Immature natural killer cell (primary cell): ENCODE measurements at regions not wholly inside any gene's neighbourhood (a gene's known extent, or its start where the extent isn't known, plus 50 kb on each side); places are given as distances from the start of the nearest gene placed in this dataset.

ENCODE experiments used
- DNase-seq, 3 donors: peaks; one replicate each; pipeline ENCODE4 v3.0.0; 2022; ENCODE audit warnings: mixed read lengths in 1 of 3
- H3K27ac Mint-ChIP-seq, 6 donors: one replicate each; pipeline ENCODE4 v1.8.0; 2020; ENCODE audit warnings: mixed read lengths in 6 of 6, mild to moderate bottlenecking in 5 of 6, inconsistent platforms in 4 of 6, moderate library complexity in 3 of 6
- H3K27me3 Mint-ChIP-seq, 3 donors: one replicate each; pipeline ENCODE4 v1.8.0; 2020 to 2021; ENCODE audit warnings: low read depth in 3 of 3, mild to moderate bottlenecking in 3 of 3, mixed read lengths in 3 of 3, moderate library complexity in 3 of 3, inconsistent platforms in 1 of 3
- H3K36me3 Mint-ChIP-seq, 3 donors: one replicate each; pipeline ENCODE4 v1.8.0; 2020; ENCODE audit warnings: mixed read lengths in 3 of 3, inconsistent platforms in 2 of 3, mild to moderate bottlenecking in 2 of 3
- H3K4me1 Mint-ChIP-seq, 2 donors: one replicate each; pipeline ENCODE4 v1.8.0; 2020; ENCODE audit warnings: inconsistent platforms in 2 of 2, mild to moderate bottlenecking in 2 of 2, mixed read lengths in 2 of 2, moderate library complexity in 1 of 2
- H3K4me3 Mint-ChIP-seq, 5 donors: one replicate each; pipeline ENCODE4 v1.8.0; 2020; ENCODE audit warnings: mild to moderate bottlenecking in 5 of 5, mixed read lengths in 5 of 5, inconsistent platforms in 3 of 5, moderate library complexity in 3 of 5
- H3K9me3 Mint-ChIP-seq, 6 donors: one replicate each; pipeline ENCODE4 v1.8.0; 2020; ENCODE audit warnings: mild to moderate bottlenecking in 6 of 6, mixed read lengths in 6 of 6, inconsistent platforms in 4 of 6, moderate library complexity in 3 of 6

DNA sequence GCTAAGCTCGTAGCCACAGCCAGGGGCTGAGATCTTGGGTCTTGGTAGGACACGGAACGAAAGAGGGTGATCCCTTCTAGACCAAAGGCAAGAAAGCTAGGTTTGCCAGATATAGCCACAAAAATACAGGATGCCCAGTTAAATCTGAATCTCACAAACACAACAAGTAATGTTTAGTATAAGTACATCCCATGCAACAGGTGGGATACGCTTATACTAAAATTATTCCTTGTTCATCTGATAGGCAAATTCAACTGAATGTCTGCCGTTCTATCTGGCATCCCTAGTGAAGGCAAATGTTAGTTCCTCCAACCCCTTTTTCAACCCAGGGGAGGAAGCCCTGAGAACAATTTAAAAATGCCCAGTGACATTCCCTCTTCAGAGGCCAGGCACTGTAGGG is 131.1 kb upstream of the MGMT start:
- Mint-ChIP-seq H3K4me1 (no peaks in the 10 kb centered on the region), H3K27ac (no peak overlapping the region), H3K4me3 (no peak overlapping the region), H3K36me3 (no peaks in the 10 kb centered on the region), H3K27me3 (peaks cover 1 to 9% (median 2%) of the 10 kb centered on the region in 3 donors), H3K9me3 (no peaks in the 10 kb centered on the region)
- no peak for DNase-seq

- Mint-ChIP-seq H3K9me3 (no peaks in the 10 kb centered on the region), H3K4me3 (no peak overlapping the region), H3K27ac (no peak overlapping the region), H3K4me1 (no peaks in the 10 kb centered on the region), H3K27me3 (peaks cover 0 to 6% (median 0%) of the 10 kb centered on the region in 3 donors), H3K36me3 (no peaks in the 10 kb centered on the region)
- no peak for DNase-seq
Observed at GRCh38 chr10:129339191-129339590, 127.8 kb upstream of the MGMT start.

GRCh38 chr10:129339841-129340240 is 127.2 kb upstream of the MGMT start:
- Mint-ChIP-seq H3K4me3 (no peak overlapping the region), H3K4me1 (no peaks in the 10 kb centered on the region), H3K9me3 (no peaks in the 10 kb centered on the region), H3K36me3 (no peaks in the 10 kb centered on the region), H3K27ac (no peak overlapping the region), H3K27me3 (peaks cover 0 to 6% (median 0%) of the 10 kb centered on the region in 3 donors)
- no peak for DNase-seq

GRCh38 chr10:129341087-129341486 is 126.0 kb upstream of the MGMT start:
- no peaks in the 10 kb centered on the region for H3K4me1 Mint-ChIP-seq
- H3K27ac Mint-ChIP-seq: no peak overlapping the region
- no peak for DNase-seq
- H3K27me3 Mint-ChIP-seq: peaks cover 0 to 6% (median 0%) of the 10 kb centered on the region in 3 donors
- no peaks in the 10 kb centered on the region for H3K9me3 Mint-ChIP-seq
- no peak overlapping the region for H3K4me3 Mint-ChIP-seq
- H3K36me3 Mint-ChIP-seq: no peaks in the 10 kb centered on the region

- no peaks in the 10 kb centered on the region for H3K4me1 Mint-ChIP-seq
- no peak for DNase-seq
- no peaks in the 10 kb centered on the region for H3K9me3 Mint-ChIP-seq
- H3K27ac Mint-ChIP-seq: no peak overlapping the region
- no peak overlapping the region for H3K4me3 Mint-ChIP-seq
- peaks cover 0 to 5% (median 2%) of the 10 kb centered on the region in 3 donors for H3K27me3 Mint-ChIP-seq
- H3K36me3 Mint-ChIP-seq: no peaks in the 10 kb centered on the region
Observed at GRCh38 chr10:129342385-129342784, 124.7 kb upstream of the MGMT start.

DNA sequence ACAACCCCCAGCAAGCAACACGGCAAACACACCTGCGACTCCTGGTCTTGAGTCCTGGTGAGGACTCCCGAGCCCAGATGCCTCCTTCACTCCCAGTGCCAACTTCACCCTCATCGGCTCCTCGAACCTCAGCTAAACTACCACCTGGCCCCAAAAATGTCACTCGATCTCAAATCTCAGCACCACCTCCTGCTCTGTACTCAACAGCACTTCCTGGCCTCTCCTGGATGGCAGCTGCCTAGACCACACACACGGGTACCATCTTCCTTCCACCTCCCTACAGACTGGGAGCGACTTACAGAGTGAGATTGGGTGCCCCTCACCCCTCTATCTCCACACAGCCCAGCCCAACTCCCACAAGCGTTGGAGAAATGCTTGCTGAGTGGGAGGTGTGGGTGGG is 123.9 kb upstream of the MGMT start:
- Mint-ChIP-seq H3K4me1 (no peaks in the 10 kb centered on the region), H3K4me3 (no peak overlapping the region), H3K27ac (no peak overlapping the region), H3K27me3 (peaks cover 0 to 6% (median 2%) of the 10 kb centered on the region in 3 donors), H3K9me3 (no peaks in the 10 kb centered on the region), H3K36me3 (no peaks in the 10 kb centered on the region)
- DNase-seq: no peak

DNA sequence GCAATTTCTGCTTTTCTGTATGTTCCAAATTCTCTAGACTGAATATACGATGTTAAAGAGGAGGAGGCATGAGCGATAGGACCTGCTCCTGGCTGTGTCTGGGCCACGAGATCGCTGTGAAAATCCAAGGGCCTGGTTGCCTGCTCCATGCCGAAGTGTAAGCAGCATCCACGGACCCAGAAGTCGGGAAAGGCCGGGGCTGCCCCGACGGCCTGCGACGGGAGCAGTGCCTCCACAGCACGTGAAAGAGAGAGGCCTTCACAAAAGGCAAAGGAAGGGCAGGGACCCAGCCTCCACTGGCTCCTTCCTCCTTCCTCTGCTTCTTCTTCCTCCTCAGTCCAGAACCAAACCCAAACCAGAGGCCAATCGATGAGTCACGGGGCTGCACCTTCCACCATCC is 122.9 kb upstream of the MGMT start:
- Mint-ChIP-seq H3K36me3 (no peaks in the 10 kb centered on the region), H3K9me3 (no peaks in the 10 kb centered on the region), H3K27me3 (peaks cover 2 to 6% (median 3%) of the 10 kb centered on the region in 3 donors), H3K4me1 (no peaks in the 10 kb centered on the region), H3K4me3 (no peak overlapping the region), H3K27ac (no peak overlapping the region)
- no peak for DNase-seq

DNA sequence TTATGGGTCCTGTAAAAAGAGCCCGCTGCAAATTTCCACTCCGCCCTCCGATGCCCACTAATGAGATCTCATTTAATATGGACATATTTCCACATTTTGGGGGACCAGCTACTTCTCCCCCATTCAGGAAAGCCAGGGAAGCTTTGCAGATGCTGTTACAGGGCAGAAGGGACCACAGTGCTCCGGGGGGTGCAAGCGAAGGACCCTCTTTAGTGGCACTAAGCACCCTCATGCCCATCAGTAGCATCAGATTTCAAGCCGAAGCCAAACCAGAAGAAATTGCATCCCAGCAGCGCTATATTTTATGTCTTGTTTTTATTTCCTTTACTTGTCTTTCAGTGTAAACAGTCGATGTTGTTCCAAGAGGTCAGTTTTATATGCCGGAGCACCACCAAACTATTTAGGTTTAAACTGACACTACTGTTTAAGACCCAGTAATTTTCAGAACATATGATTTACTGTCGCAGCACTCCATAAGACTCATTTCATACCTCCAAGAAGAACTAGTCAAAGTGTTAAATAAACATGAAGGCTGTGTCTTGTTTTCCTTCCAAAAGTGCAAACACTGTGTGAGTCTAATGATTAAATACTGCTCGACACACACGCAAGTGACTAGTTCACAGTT is 122.2 kb upstream of the MGMT start:
- no peak for DNase-seq
- Mint-ChIP-seq H3K9me3 (no peaks in the 10 kb centered on the region), H3K4me1 (no peaks in the 10 kb centered on the region), H3K36me3 (no peaks in the 10 kb centered on the region), H3K27me3 (peaks cover 2 to 6% (median 3%) of the 10 kb centered on the region in 3 donors), H3K27ac (no peak overlapping the region), H3K4me3 (no peak overlapping the region)

DNA sequence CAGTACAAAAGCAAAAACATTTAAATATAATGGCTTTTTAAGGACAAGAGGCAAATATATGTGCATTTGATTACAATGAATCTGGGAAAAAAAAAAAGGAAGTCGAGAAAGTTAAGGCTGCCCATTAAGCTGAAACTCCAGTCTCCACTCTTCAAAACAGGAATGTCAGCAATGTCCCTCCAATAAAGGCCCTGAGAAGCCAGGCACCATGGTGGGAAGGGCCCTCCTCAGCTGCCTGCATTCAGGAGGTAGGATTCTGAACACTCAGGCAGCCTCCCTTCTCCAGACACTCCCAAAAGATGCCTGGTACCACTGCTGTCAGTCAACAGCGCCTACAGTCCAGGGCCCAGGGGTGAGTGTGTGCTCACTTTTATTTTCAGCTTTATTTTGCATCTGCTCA is 121.3 kb upstream of the MGMT start:
- peaks cover 2 to 7% (median 3%) of the 10 kb centered on the region in 3 donors for H3K27me3 Mint-ChIP-seq
- no peak overlapping the region for H3K4me3 Mint-ChIP-seq
- no peaks in the 10 kb centered on the region for H3K4me1 Mint-ChIP-seq
- H3K36me3 Mint-ChIP-seq: no peaks in the 10 kb centered on the region
- no peaks in the 10 kb centered on the region for H3K9me3 Mint-ChIP-seq
- H3K27ac Mint-ChIP-seq: no peak overlapping the region
- no peak for DNase-seq

DNA sequence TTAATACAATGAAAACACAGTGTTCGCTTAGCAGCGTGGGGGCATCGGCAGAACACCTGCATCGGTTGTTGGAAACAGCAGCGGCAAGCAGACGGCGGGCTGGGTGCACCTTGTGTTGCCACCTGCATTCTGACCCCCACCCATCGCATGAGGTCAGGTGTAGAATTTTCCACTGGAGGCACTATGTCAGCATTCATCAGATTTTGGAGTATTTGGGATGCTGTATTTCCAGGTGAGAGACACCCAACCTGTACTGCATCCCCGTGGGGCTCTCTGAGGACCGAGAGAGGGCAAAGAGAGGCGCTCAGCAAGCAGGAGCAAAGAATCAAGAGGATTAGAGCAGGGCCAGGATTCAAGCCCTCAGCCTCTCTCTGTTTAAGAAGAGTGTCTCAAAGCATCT is 116.4 kb upstream of the MGMT start:
- Mint-ChIP-seq H3K4me1 (no peaks in the 10 kb centered on the region), H3K36me3 (peaks cover 0 to 3% (median 0%) of the 10 kb centered on the region in 3 donors), H3K27me3 (peaks cover 3 to 6% (median 4%) of the 10 kb centered on the region in 3 donors), H3K27ac (no peak overlapping the region), H3K9me3 (peaks cover 0 to 2% (median 0%) of the 10 kb centered on the region in 6 donors), H3K4me3 (no peak overlapping the region)
- DNase-seq: no peak

GRCh38 chr10:129353101-129353500 is 113.9 kb upstream of the MGMT start:
- Mint-ChIP-seq H3K4me1 (no peaks in the 10 kb centered on the region), H3K4me3 (no peak overlapping the region), H3K27ac (no peak overlapping the region), H3K27me3 (peaks cover 2 to 8% (median 5%) of the 10 kb centered on the region in 3 donors), H3K9me3 (peaks cover 0 to 7% (median 1%) of the 10 kb centered on the region in 6 donors), H3K36me3 (peaks cover 0 to 3% (median 0%) of the 10 kb centered on the region in 3 donors)
- DNase-seq: no peak

DNA sequence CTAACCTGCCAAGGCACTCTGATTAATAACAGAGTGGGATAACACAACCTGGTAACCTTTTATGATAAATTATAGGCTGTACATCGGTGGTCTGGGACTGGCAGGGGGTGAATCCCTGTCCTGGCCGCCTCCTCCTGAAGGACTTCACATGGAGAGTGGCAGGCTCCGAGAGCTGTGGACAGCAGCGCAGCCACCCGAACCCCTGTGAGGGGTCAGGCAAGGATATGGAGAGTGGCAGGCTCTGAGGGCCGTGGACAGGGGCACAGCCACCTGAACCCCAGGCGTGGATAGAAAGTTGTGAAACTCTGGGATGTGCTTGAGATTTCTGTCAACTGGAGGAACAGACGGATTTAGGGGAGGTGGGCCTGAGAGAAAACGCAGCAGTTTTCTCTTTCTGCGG is 107.0 kb upstream of the MGMT start:
- no peaks in the 10 kb centered on the region for H3K36me3 Mint-ChIP-seq
- no peak overlapping the region for H3K27ac Mint-ChIP-seq
- no peaks in the 10 kb centered on the region for H3K4me1 Mint-ChIP-seq
- peaks cover 0 to 7% (median 0%) of the 10 kb centered on the region in 6 donors for H3K9me3 Mint-ChIP-seq
- peaks cover 0 to 9% (median 3%) of the 10 kb centered on the region in 3 donors for H3K27me3 Mint-ChIP-seq
- H3K4me3 Mint-ChIP-seq: no peak overlapping the region
- no peak for DNase-seq

GRCh38 chr10:129361676-129362376 is 105.2 kb upstream of the MGMT start:
- H3K4me3 Mint-ChIP-seq: no peak overlapping the region
- no peak overlapping the region for H3K27ac Mint-ChIP-seq
- H3K9me3 Mint-ChIP-seq: no peaks in the 10 kb centered on the region
- DNase-seq: no peak
- peaks cover 1 to 11% (median 4%) of the 10 kb centered on the region in 3 donors for H3K27me3 Mint-ChIP-seq
- no peaks in the 10 kb centered on the region for H3K4me1 Mint-ChIP-seq
- H3K36me3 Mint-ChIP-seq: no peaks in the 10 kb centered on the region

GRCh38 chr10:129364949-129365348 is 102.1 kb upstream of the MGMT start:
- Mint-ChIP-seq H3K27ac (no peak overlapping the region), H3K4me1 (no peaks in the 10 kb centered on the region), H3K27me3 (peaks cover 3 to 6% (median 4%) of the 10 kb centered on the region in 3 donors), H3K4me3 (no peak overlapping the region), H3K9me3 (no peaks in the 10 kb centered on the region), H3K36me3 (no peaks in the 10 kb centered on the region)
- no peak for DNase-seq
